DOHH2 (cell line): ENCODE measurements at regions not wholly inside any gene's neighbourhood (a gene's known extent, or its start where the extent isn't known, plus 50 kb on each side); places are given as distances from the start of the nearest gene placed in this dataset.

Experiments used
- H3F3A ChIP-seq: fragments of 200-600 bp; sonication (generic), shearing (Covaris generic); 2 replicates; pipeline ENCODE4 v1.6.0; 2016; ENCODE audit warnings: antibody characterized with exemption, mild to moderate bottlenecking; ENCODE audit not compliant: control insufficient read depth, insufficient read depth
- H3K27ac ChIP-seq: fragments of 200-600 bp; sonication (generic); 2 replicates; pipeline ENCODE4 v1.5.1; 2014; ENCODE audit warnings: low read depth, mild to moderate bottlenecking, low read length, moderate library complexity
- H3K27me3 ChIP-seq: fragments of 200-600 bp; sonication (generic); 2 replicates; pipeline ENCODE4 v1.6.1; 2014; ENCODE audit warnings: mild to moderate bottlenecking, low read length, mixed read lengths; ENCODE audit not compliant: control insufficient read depth
- H3K36me3 ChIP-seq: fragments of 200-600 bp; sonication (generic); 2 replicates; pipeline ENCODE4 v1.6.1; 2014; ENCODE audit warnings: mild to moderate bottlenecking, low read length, moderate library complexity, mixed read lengths; ENCODE audit not compliant: control insufficient read depth
- H3K4me1 ChIP-seq: fragments of 200-600 bp; sonication (generic); 2 replicates; pipeline ENCODE4 v1.6.1; 2014; ENCODE audit warnings: mild to moderate bottlenecking, low read length, mixed read lengths; ENCODE audit not compliant: control insufficient read depth
- H3K4me2 ChIP-seq: fragments of 200-600 bp; sonication (generic); 2 replicates; pipeline ENCODE4 v1.6.0; 2014; ENCODE audit warnings: mild to moderate bottlenecking, low read length, moderate library complexity
- H3K4me3 ChIP-seq: fragments of 200-600 bp; sonication (generic); 2 replicates; pipeline ENCODE4 v1.5.1; 2014; ENCODE audit warnings: mild to moderate bottlenecking, low read length, mixed read lengths
- H3K79me2 ChIP-seq: fragments of 200-600 bp; sonication (generic); 2 replicates; pipeline ENCODE4 v1.6.1; 2014; ENCODE audit warnings: mild to moderate bottlenecking, low read length, mixed read lengths; ENCODE audit not compliant: control insufficient read depth
- H3K9me2 ChIP-seq: fragments of 200-600 bp; sonication (generic); replicated peaks from 2 replicates; pipeline ENCODE4 v1.6.1; 2014; ENCODE audit warnings: mild to moderate bottlenecking, low read length, mixed read lengths; ENCODE audit not compliant: control insufficient read depth
- H3K9me3 ChIP-seq: fragments of 200-600 bp; sonication (generic); 2 replicates; pipeline ENCODE4 v1.6.1; 2014; ENCODE audit warnings: antibody characterized with exemption, low read length, mixed read lengths; ENCODE audit not compliant: control insufficient read depth, insufficient read depth
- H4K20me1 ChIP-seq: fragments of 200-600 bp; sonication (generic); 2 replicates; pipeline ENCODE4 v1.6.0; 2014; ENCODE audit warnings: low read depth, mild to moderate bottlenecking, antibody characterized with exemption, low read length, moderate library complexity; ENCODE audit not compliant: control insufficient read depth, insufficient read depth
- CTCF ChIP-seq: fragments of 200-600 bp; sonication (generic); IDR thresholded peaks from one replicate; pipeline ENCODE4 v1.5.1; 2014; ENCODE audit warnings: antibody characterized with exemption, mild to moderate bottlenecking, low read depth, low read length; ENCODE audit not compliant: poor library complexity, severe bottlenecking
- EZH2phosphoT487 ChIP-seq: fragments of 200-600 bp; sonication (generic); IDR thresholded peaks from 2 replicates; pipeline ENCODE4 v1.6.1; 2017; ENCODE audit warnings: borderline replicate concordance, mild to moderate bottlenecking, antibody characterized with exemption, low read length, moderate library complexity, mixed read lengths

GRCh38 chr2:147712051-147712450 lies 132.8 kb upstream of the ACVR2A start:
- H3K4me2 ChIP-seq, result no peak overlapping the region
- no peaks in the 10 kb centered on the region for H3F3A ChIP-seq
- H3K4me1 ChIP-seq, result no peaks in the 10 kb centered on the region
- H3K36me3 ChIP-seq, result no peaks in the 10 kb centered on the region
- no peak overlapping the region for H3K4me3 ChIP-seq
- H3K9me3 ChIP-seq, result no peaks in the 10 kb centered on the region
- H3K9me2 ChIP-seq, result no peaks in the 10 kb centered on the region
- no peaks in the 10 kb centered on the region for H3K27me3 ChIP-seq
- no peak overlapping the region for H3K27ac ChIP-seq
- no peaks in the 10 kb centered on the region for H3K79me2 ChIP-seq
- TF ChIP-seq EZH2phosphoT487, result no peak
- no peak for TF ChIP-seq CTCF
- H4K20me1 ChIP-seq, result no peaks in the 10 kb centered on the region

GRCh38 chr2:147711031-147711430 lies 133.8 kb upstream of the ACVR2A start:
- H3K9me3 ChIP-seq, result no peaks in the 10 kb centered on the region
- no peaks in the 10 kb centered on the region for H3K36me3 ChIP-seq
- H3K4me2 ChIP-seq, result no peak overlapping the region
- TF ChIP-seq EZH2phosphoT487, result no peak
- TF ChIP-seq CTCF, result no peak
- no peaks in the 10 kb centered on the region for H4K20me1 ChIP-seq
- H3K79me2 ChIP-seq, result no peaks in the 10 kb centered on the region
- H3K4me1 ChIP-seq, result no peaks in the 10 kb centered on the region
- H3K4me3 ChIP-seq, result no peak overlapping the region
- H3K27me3 ChIP-seq, result no peaks in the 10 kb centered on the region
- H3K9me2 ChIP-seq, result no peaks in the 10 kb centered on the region
- no peak overlapping the region for H3K27ac ChIP-seq
- no peaks in the 10 kb centered on the region for H3F3A ChIP-seq

- Histone ChIP-seq H3K9me3 (no peaks in the 10 kb centered on the region), H3K27ac (no peak overlapping the region), H3K4me1 (no peaks in the 10 kb centered on the region), H3K4me3 (no peak overlapping the region), H3K36me3 (no peaks in the 10 kb centered on the region), H3K27me3 (no peaks in the 10 kb centered on the region), H4K20me1 (no peaks in the 10 kb centered on the region), H3K4me2 (no peak overlapping the region), H3K9me2 (no peaks in the 10 kb centered on the region), H3F3A (no peaks in the 10 kb centered on the region), H3K79me2 (no peaks in the 10 kb centered on the region)
- TF ChIP-seq CTCF, result no peak
- TF ChIP-seq EZH2phosphoT487, result no peak
Observed at GRCh38 chr2:147709655-147710054, 135.2 kb upstream of the ACVR2A start.

- no peaks in the 10 kb centered on the region for H3K36me3 ChIP-seq
- H3K9me3 ChIP-seq, result no peaks in the 10 kb centered on the region
- H3K27me3 ChIP-seq, result no peaks in the 10 kb centered on the region
- no peaks in the 10 kb centered on the region for H4K20me1 ChIP-seq
- TF ChIP-seq CTCF, result no peak
- no peak for TF ChIP-seq EZH2phosphoT487
- no peaks in the 10 kb centered on the region for H3K4me1 ChIP-seq
- H3K4me2 ChIP-seq, result no peak overlapping the region
- H3K27ac ChIP-seq, result no peak overlapping the region
- no peaks in the 10 kb centered on the region for H3K9me2 ChIP-seq
- no peak overlapping the region for H3K4me3 ChIP-seq
- no peaks in the 10 kb centered on the region for H3F3A ChIP-seq
- H3K79me2 ChIP-seq, result no peaks in the 10 kb centered on the region
Observed at GRCh38 chr2:147703171-147703570, 141.7 kb upstream of the ACVR2A start.
